DOHH2 (cell line): ENCODE measurements at regions not wholly inside any gene's neighbourhood (a gene's known extent, or its start where the extent isn't known, plus 50 kb on each side); places are given as distances from the start of the nearest gene placed in this dataset.

Experiments
- EZH2phosphoT487 ChIP-seq: fragments of 200-600 bp; sonication (generic); IDR thresholded peaks from 2 replicates; pipeline ENCODE4 v1.6.1; 2017; ENCODE audit warnings: borderline replicate concordance, mild to moderate bottlenecking, antibody characterized with exemption, low read length, moderate library complexity, mixed read lengths
- TF ChIP-seq, protein P1 (sequence below): fragments of 200-600 bp; sonication (generic); IDR thresholded peaks from one replicate; pipeline ENCODE4 v1.5.1; 2014; ENCODE audit warnings: antibody characterized with exemption, mild to moderate bottlenecking, low read depth, low read length; ENCODE audit not compliant: poor library complexity, severe bottlenecking

DNA sequence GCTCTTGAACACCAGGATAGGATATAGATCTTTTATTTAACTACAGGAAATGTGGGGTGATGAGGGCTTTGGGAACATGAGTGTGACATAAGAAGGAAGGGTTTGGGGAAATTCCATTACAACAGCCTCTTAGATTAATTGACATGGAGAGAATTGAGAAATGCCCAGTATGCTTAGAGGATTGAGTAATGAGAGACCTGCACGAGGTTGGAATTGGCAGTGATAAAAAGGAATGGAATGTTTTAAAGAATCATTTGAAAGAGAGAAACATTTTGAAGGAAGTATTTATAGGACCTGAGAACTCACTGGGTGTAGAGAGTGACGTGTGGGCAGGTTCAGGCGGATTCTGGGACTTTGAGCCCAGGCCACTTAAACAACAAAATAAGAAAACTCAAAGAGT lies 227.0 kb downstream of the BMP2 start:
- TF ChIP-seq, protein P1, sequence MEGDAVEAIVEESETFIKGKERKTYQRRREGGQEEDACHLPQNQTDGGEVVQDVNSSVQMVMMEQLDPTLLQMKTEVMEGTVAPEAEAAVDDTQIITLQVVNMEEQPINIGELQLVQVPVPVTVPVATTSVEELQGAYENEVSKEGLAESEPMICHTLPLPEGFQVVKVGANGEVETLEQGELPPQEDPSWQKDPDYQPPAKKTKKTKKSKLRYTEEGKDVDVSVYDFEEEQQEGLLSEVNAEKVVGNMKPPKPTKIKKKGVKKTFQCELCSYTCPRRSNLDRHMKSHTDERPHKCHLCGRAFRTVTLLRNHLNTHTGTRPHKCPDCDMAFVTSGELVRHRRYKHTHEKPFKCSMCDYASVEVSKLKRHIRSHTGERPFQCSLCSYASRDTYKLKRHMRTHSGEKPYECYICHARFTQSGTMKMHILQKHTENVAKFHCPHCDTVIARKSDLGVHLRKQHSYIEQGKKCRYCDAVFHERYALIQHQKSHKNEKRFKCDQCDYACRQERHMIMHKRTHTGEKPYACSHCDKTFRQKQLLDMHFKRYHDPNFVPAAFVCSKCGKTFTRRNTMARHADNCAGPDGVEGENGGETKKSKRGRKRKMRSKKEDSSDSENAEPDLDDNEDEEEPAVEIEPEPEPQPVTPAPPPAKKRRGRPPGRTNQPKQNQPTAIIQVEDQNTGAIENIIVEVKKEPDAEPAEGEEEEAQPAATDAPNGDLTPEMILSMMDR, result no peak
- no peak for TF ChIP-seq EZH2phosphoT487
